SK-N-SH (cell line): ENCODE measurements at regions not wholly inside any gene's neighbourhood (a gene's known extent, or its start where the extent isn't known, plus 50 kb on each side); places are given as distances from the start of the nearest gene placed in this dataset.

Source experiments
- CHD2 ChIP-seq: fragments of 150-350 bp; IDR thresholded peaks from 2 replicates; pipeline ENCODE4 v1.6.1; 2018; ENCODE audit warnings: low read length; ENCODE audit not compliant: partially characterized antibody
- FOSL2 ChIP-seq: IDR thresholded peaks from 2 replicates; pipeline ENCODE4 v1.4.0; 2012; ENCODE audit warnings: low read depth, mild to moderate bottlenecking, moderate library complexity, borderline replicate concordance
- GATA2 ChIP-seq: sonication (generic); formaldehyde crosslinking; IDR thresholded peaks from 2 replicates; pipeline ENCODE4 v1.5.0; 2020; ENCODE audit warnings: mild to moderate bottlenecking, missing genetic modification reagents
- NRF1 ChIP-seq: IDR thresholded peaks from 2 replicates; pipeline ENCODE4 v1.6.1; 2012; ENCODE audit warnings: low read depth, mild to moderate bottlenecking, low read length
- POLR2AphosphoS5 ChIP-seq: IDR thresholded peaks from 2 replicates; pipeline ENCODE4 v1.6.1; 2012; ENCODE audit warnings: low read depth, low read length
- RAD21 ChIP-seq: IDR thresholded peaks from 2 replicates; pipeline ENCODE4 v1.6.1; 2012; ENCODE audit warnings: mild to moderate bottlenecking, low read length
- RCOR1 ChIP-seq: fragments of 150-350 bp; IDR thresholded peaks from 2 replicates; pipeline ENCODE4 v1.6.1; 2017; ENCODE audit warnings: antibody characterized with exemption, low read length
- RFX5 ChIP-seq: IDR thresholded peaks from 2 replicates; pipeline ENCODE4 v1.6.1; 2012; ENCODE audit warnings: mild to moderate bottlenecking, improper control_type of control experiment, low read length
- TAF1 ChIP-seq: IDR thresholded peaks from 2 replicates; pipeline ENCODE4 v1.6.1; 2012; ENCODE audit warnings: low read depth, mild to moderate bottlenecking, low read length, moderate library complexity, borderline replicate concordance
- TCF12 ChIP-seq: IDR thresholded peaks from 2 replicates; pipeline ENCODE4 v1.4.0; 2012
- TF ChIP-seq, protein P1 (sequence below): fragments of 200-600 bp; sonication (generic); IDR thresholded peaks from 2 replicates; pipeline ENCODE4 v1.6.1; 2017; ENCODE audit warnings: antibody characterized with exemption, mild to moderate bottlenecking, moderate library complexity
- TF ChIP-seq, protein P2 (sequence below): IDR thresholded peaks from 2 replicates; pipeline ENCODE4 v1.6.1; 2012; ENCODE audit warnings: mild to moderate bottlenecking, low read depth, low read length, moderate library complexity
- TF ChIP-seq, protein P3 (sequence below): IDR thresholded peaks from 2 replicates; pipeline ENCODE4 v1.4.0; 2012; ENCODE audit warnings: low read depth, borderline replicate concordance

DNA sequence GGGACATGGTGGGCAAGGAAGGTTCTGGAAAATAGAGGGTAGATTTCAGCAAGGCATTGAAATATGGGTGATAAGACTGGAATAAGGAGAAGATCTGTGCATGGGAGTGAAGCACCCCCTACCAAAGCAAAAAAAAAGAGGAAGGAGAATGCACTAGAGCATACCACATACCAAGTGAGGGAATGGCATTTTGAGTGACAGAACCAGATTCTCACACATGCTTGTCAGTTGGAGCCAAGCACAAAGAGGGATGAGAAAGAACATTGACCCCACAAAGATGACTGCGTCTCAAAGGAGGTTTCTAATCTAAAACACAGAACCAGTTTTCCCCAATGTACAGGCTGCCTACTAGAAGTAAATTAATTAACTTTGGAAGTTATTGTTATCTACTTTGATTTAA is 140.3 kb upstream of the SMAD1 start:
- TF ChIP-seq, protein P1, sequence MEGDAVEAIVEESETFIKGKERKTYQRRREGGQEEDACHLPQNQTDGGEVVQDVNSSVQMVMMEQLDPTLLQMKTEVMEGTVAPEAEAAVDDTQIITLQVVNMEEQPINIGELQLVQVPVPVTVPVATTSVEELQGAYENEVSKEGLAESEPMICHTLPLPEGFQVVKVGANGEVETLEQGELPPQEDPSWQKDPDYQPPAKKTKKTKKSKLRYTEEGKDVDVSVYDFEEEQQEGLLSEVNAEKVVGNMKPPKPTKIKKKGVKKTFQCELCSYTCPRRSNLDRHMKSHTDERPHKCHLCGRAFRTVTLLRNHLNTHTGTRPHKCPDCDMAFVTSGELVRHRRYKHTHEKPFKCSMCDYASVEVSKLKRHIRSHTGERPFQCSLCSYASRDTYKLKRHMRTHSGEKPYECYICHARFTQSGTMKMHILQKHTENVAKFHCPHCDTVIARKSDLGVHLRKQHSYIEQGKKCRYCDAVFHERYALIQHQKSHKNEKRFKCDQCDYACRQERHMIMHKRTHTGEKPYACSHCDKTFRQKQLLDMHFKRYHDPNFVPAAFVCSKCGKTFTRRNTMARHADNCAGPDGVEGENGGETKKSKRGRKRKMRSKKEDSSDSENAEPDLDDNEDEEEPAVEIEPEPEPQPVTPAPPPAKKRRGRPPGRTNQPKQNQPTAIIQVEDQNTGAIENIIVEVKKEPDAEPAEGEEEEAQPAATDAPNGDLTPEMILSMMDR: no peak
- TF ChIP-seq, protein P2, sequence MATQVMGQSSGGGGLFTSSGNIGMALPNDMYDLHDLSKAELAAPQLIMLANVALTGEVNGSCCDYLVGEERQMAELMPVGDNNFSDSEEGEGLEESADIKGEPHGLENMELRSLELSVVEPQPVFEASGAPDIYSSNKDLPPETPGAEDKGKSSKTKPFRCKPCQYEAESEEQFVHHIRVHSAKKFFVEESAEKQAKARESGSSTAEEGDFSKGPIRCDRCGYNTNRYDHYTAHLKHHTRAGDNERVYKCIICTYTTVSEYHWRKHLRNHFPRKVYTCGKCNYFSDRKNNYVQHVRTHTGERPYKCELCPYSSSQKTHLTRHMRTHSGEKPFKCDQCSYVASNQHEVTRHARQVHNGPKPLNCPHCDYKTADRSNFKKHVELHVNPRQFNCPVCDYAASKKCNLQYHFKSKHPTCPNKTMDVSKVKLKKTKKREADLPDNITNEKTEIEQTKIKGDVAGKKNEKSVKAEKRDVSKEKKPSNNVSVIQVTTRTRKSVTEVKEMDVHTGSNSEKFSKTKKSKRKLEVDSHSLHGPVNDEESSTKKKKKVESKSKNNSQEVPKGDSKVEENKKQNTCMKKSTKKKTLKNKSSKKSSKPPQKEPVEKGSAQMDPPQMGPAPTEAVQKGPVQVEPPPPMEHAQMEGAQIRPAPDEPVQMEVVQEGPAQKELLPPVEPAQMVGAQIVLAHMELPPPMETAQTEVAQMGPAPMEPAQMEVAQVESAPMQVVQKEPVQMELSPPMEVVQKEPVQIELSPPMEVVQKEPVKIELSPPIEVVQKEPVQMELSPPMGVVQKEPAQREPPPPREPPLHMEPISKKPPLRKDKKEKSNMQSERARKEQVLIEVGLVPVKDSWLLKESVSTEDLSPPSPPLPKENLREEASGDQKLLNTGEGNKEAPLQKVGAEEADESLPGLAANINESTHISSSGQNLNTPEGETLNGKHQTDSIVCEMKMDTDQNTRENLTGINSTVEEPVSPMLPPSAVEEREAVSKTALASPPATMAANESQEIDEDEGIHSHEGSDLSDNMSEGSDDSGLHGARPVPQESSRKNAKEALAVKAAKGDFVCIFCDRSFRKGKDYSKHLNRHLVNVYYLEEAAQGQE: no peak
- TF ChIP-seq GATA2 (CRISPR knock-in tag) (no peak), RFX5 (no peak), CHD2 (no peak), POLR2AphosphoS5 (no peak), RCOR1 (no peak), NRF1 (no peak), TAF1 (no peak), FOSL2 (no peak), RAD21 (no peak), TCF12 (no peak)
- TF ChIP-seq, protein P3, sequence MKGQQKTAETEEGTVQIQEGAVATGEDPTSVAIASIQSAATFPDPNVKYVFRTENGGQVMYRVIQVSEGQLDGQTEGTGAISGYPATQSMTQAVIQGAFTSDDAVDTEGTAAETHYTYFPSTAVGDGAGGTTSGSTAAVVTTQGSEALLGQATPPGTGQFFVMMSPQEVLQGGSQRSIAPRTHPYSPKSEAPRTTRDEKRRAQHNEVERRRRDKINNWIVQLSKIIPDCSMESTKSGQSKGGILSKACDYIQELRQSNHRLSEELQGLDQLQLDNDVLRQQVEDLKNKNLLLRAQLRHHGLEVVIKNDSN: no peak
